ENCODE measurements at regions not wholly inside any gene's neighbourhood (a gene's known extent, or its start where the extent isn't known, plus 50 kb on each side); places are given as distances from the start of the nearest gene placed in this dataset.

GRCh38 chr20:63119121-63119962 lies 96.6 kb downstream of the YTHDF1 start:
- WGBS (ENCODE audit: low lambda C conversion rate): 10% methylated on average over 14 of the region's 23 CpGs
- Histone ChIP-seq H3K9ac (no peak overlapping the region), H3K9me2 (no peaks in the 10 kb centered on the region), H3K27me3 (ENCODE audit: insufficient read depth) (peaks cover 47% of the 10 kb centered on the region), H3K36me3 (replicated peaks in 1 of 2; ENCODE audit: control insufficient read depth in 1 of 2, insufficient read depth in 2 of 2, low read length in 1 of 2) (no peaks in the 10 kb centered on the region), H3K79me2 (ENCODE audit: insufficient read depth) (no peaks in the 10 kb centered on the region), H3K4me2 (no peak overlapping the region), H3F3A (replicated peaks; ENCODE audit: insufficient read depth) (no peaks in the 10 kb centered on the region), H3K27ac (ENCODE audit: low read depth in 2 of 2, low read length in 1 of 2) (no peak overlapping the region), H3K9me3 (no peaks in the 10 kb centered on the region), H4K20me1 (ENCODE audit: insufficient read depth) (no peaks in the 10 kb centered on the region), H2AFZ (ENCODE audit: low read depth) (no peak overlapping the region), H3K4me1 (ENCODE audit: control insufficient read depth in 1 of 2, insufficient read depth in 2 of 2, low read depth in 1 of 2, low read length in 1 of 2) (peaks cover 0 to 3% of the 10 kb centered on the region in 2 experiments; a peak in 1 of 4 replicates), H3K4me3 (ENCODE audit: low read depth in 2 of 2, low read length in 1 of 2) (no peak overlapping the region)
- ChIA-PET CTCF (interaction anchor here (0.8 kb wide), 1 partner anchor 127 kb away, joined by 3 read pairs; no protein-coding TSS in a partner anchor), POLR2A (no interaction called here)
- no peak for DNase-seq
- TF ChIP-seq NRF1 (IDR thresholded peaks at IDR 0.05; ENCODE audit: low read depth, low read length): no peak
- no peak for TF ChIP-seq FOXJ3 (CRISPR knock-in tag; IDR thresholded peaks at IDR 0.05)
- TF ChIP-seq USF1 (IDR thresholded peaks at IDR 0.05; ENCODE audit: borderline replicate concordance, low read depth): no peak
- TF ChIP-seq MXI1 (IDR thresholded peaks at IDR 0.05; ENCODE audit: low read depth, low read length): no peak
- no peak for TF ChIP-seq MAX (IDR thresholded peaks at IDR 0.05; ENCODE audit: low read depth)
- no peak for TF ChIP-seq ZBTB33 (IDR thresholded peaks at IDR 0.05; ENCODE audit: borderline replicate concordance, low read depth)

- Histone ChIP-seq H2AFZ (ENCODE audit: low read depth) (no peak overlapping the region), H3K79me2 (ENCODE audit: insufficient read depth) (no peaks in the 10 kb centered on the region), H3K27ac (ENCODE audit: low read depth in 2 of 2, low read length in 1 of 2) (no peak overlapping the region), H3K27me3 (ENCODE audit: insufficient read depth) (peaks cover 40% of the 10 kb centered on the region), H3K4me3 (ENCODE audit: low read depth in 2 of 2, low read length in 1 of 2) (no peak overlapping the region), H3K4me1 (ENCODE audit: control insufficient read depth in 1 of 2, insufficient read depth in 2 of 2, low read depth in 1 of 2, low read length in 1 of 2) (peaks cover 0 to 3% of the 10 kb centered on the region in 2 experiments; a peak in 1 of 4 replicates), H4K20me1 (ENCODE audit: insufficient read depth) (no peaks in the 10 kb centered on the region), H3K9ac (no peak overlapping the region), H3K4me2 (no peak overlapping the region), H3K9me2 (no peaks in the 10 kb centered on the region), H3K9me3 (no peaks in the 10 kb centered on the region), H3K36me3 (replicated peaks in 1 of 2; ENCODE audit: control insufficient read depth in 1 of 2, insufficient read depth in 2 of 2, low read length in 1 of 2) (no peaks in the 10 kb centered on the region), H3F3A (replicated peaks; ENCODE audit: insufficient read depth) (no peaks in the 10 kb centered on the region)
- POLR2A ChIA-PET: no interaction called here
- 11% methylated on average over 35 of the region's 38 CpGs for WGBS (ENCODE audit: low lambda C conversion rate)
- CTCF ChIA-PET: interaction anchor here (0.8 to 1.0 kb wide), 2 partner anchors 8 to 128 kb away, joined by 3 read pairs; no protein-coding TSS in a partner anchor
- TF ChIP-seq FOXJ3 (CRISPR knock-in tag; IDR thresholded peaks at IDR 0.05): 0 out of 2 replicates have a peak, but pooled peaks have one; percentile 19
- TF ChIP-seq RAD21 (IDR thresholded peaks at IDR 0.05; ENCODE audit: low read length): peak; percentile 31; the same call in 1 of the 2 replicates
- no peak for TF ChIP-seq ZBTB33 (IDR thresholded peaks at IDR 0.05; ENCODE audit: borderline replicate concordance, low read depth)
- no peak for TF ChIP-seq PBX3 (IDR thresholded peaks at IDR 0.05)
- no peak for TF ChIP-seq IRF3 (IDR thresholded peaks at IDR 0.05; ENCODE audit: low read depth, low read length)
- no peak for TF ChIP-seq EP300 (IDR thresholded peaks at IDR 0.05; ENCODE audit: borderline replicate concordance in 1 of 2, low read depth in 1 of 2, low read length in 1 of 2)
- peak; percentile 62 for DNase-seq
These were observed 97.4 kb downstream of the YTHDF1 start for GRCh38 chr20:63118303-63119120.

Data from SK-N-SH (cell line).